CD8-positive, alpha-beta memory T cell (primary cell): ENCODE measurements at regions not wholly inside any gene's neighbourhood (a gene's known extent, or its start where the extent isn't known, plus 50 kb on each side); places are given as distances from the start of the nearest gene placed in this dataset.

Experiments
- CTCF ChIA-PET: fragments of 350-600 bp; sonication (Branson Sonifier 250); formaldehyde crosslinking; loops from one replicate; lab custom pipeline; 2021; ENCODE audit warnings: antibody characterized with exemption; lab: Charles Lee
- POLR2A ChIA-PET: fragments of 350-600 bp; sonication (Branson Sonifier 250); formaldehyde crosslinking; loops from one replicate; lab custom pipeline; 2021; ENCODE audit warnings: antibody characterized with exemption; lab: Charles Lee
- DNase-seq, 5 donors: peaks; one replicate each; pipeline versions ENCODE4 v3.0.0 to v3.0.0-alpha.2; 2020 to 2022; ENCODE audit warnings: mixed read lengths in 1 of 5
- H3K27ac ChIP-seq: one replicate; pipeline ENCODE4 v1.7.0; 2013; ENCODE audit warnings: low read depth, mild to moderate bottlenecking, low read length, moderate library complexity
- H3K27me3 ChIP-seq: 2 replicates; pipeline ENCODE4 v1.7.0; 2013; ENCODE audit warnings: low read length, mild to moderate bottlenecking; ENCODE audit not compliant: insufficient read depth, poor library complexity, severe bottlenecking
- H3K36me3 ChIP-seq: 2 replicates; pipeline ENCODE4 v1.7.0; 2013; ENCODE audit warnings: mild to moderate bottlenecking, low read length, moderate library complexity; ENCODE audit not compliant: insufficient read depth
- H3K4me1 ChIP-seq: 2 replicates; pipeline ENCODE4 v1.7.0; 2013; ENCODE audit warnings: mild to moderate bottlenecking, low read length, moderate library complexity; ENCODE audit not compliant: insufficient read depth
- H3K4me3 ChIP-seq: 2 replicates; pipeline ENCODE4 v1.7.0; 2013; ENCODE audit warnings: mild to moderate bottlenecking, low read length
- H3K9me3 ChIP-seq: 2 replicates; pipeline ENCODE4 v1.7.0; 2013; ENCODE audit warnings: mild to moderate bottlenecking, low read length
- H3K27ac Mint-ChIP-seq, 8 donors: one replicate each; pipeline ENCODE4 v1.8.0; 2020 to 2021; ENCODE audit warnings: mixed read lengths in 8 of 8, mild to moderate bottlenecking in 6 of 8, inconsistent platforms in 3 of 8, moderate library complexity in 3 of 8
- H3K27me3 Mint-ChIP-seq, 2 donors: one replicate each; pipeline ENCODE4 v1.8.0; 2020 to 2021; ENCODE audit warnings: mixed read lengths in 2 of 2, mild to moderate bottlenecking in 1 of 2, moderate library complexity in 1 of 2
- H3K36me3 Mint-ChIP-seq, 3 donors: one replicate each; pipeline ENCODE4 v1.8.0; 2020 to 2021; ENCODE audit warnings: mixed read lengths in 3 of 3, inconsistent platforms in 1 of 3, mild to moderate bottlenecking in 1 of 3
- H3K4me1 Mint-ChIP-seq, 3 donors: one replicate each; pipeline ENCODE4 v1.8.0; 2020 to 2021; ENCODE audit warnings: mixed read lengths in 3 of 3, inconsistent platforms in 1 of 3, mild to moderate bottlenecking in 1 of 3
- H3K4me3 Mint-ChIP-seq, 7 donors: one replicate each; pipeline ENCODE4 v1.8.0; 2020 to 2021; ENCODE audit warnings: mixed read lengths in 7 of 7, mild to moderate bottlenecking in 6 of 7, moderate library complexity in 4 of 7, inconsistent platforms in 2 of 7
- H3K9me3 Mint-ChIP-seq, 5 donors: one replicate each; pipeline ENCODE4 v1.8.0; 2020 to 2022; ENCODE audit warnings: mixed read lengths in 5 of 5, mild to moderate bottlenecking in 3 of 5, moderate library complexity in 2 of 5, inconsistent platforms in 1 of 5

DNA sequence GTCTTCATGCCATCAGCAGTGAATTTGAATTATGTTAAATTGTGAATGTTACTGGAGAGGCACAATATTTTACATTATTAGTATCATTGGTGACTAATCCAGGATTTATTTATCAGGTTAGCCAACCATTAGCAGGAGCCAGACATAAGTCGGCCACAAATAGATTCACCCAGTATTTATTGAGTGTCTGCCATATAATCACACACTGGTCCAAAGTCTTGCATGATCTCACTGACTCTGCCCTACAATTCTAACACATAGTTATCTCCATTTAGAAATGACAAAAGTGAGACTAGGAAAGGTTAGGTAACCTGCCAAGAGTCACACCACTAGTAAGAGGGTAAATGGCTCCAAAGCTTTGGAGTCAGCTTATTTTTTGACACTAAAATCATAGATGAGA lies 179.6 kb downstream of the BLID start:
- Histone ChIP-seq H3K27ac (no peak overlapping the region), H3K27me3 (no peaks in the 10 kb centered on the region), H3K4me1 (no peaks in the 10 kb centered on the region), H3K4me3 (no peak overlapping the region), H3K36me3 (no peaks in the 10 kb centered on the region), H3K9me3 (no peaks in the 10 kb centered on the region)
- no peak for DNase-seq
- Mint-ChIP-seq H3K4me1 (no peaks in the 10 kb centered on the region), H3K27me3 (peaks cover 1 to 6% of the 10 kb centered on the region in 2 donors), H3K27ac (no peak overlapping the region), H3K36me3 (no peaks in the 10 kb centered on the region), H3K4me3 (no peak overlapping the region), H3K9me3 (peaks cover 0 to 5% (median 0%) of the 10 kb centered on the region in 5 donors)
- CTCF ChIA-PET: no interaction called here
- POLR2A ChIA-PET: no interaction called here

DNA sequence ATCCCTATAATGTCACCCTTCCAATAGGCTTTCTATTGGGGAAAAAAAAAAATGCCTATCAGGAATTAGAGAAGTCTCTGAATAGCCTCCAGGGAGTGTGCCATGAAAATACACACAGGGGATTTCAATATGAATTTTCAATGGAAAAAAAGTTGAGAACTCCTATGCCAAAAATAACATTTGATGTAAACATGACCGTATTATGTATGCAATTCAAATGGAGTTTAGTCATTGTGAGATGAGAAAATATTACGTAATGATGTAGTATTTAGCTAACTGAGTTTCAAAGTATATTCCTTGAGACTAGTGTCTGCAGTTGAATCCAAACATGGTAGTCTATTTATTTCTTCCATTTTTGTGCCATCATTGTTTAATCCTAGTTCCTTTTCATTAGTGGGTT lies 182.3 kb downstream of the BLID start:
- ChIA-PET POLR2A (no interaction called here), CTCF (no interaction called here)
- Mint-ChIP-seq H3K27me3 (peaks cover 1 to 6% of the 10 kb centered on the region in 2 donors), H3K4me1 (no peaks in the 10 kb centered on the region), H3K9me3 (no peaks in the 10 kb centered on the region), H3K4me3 (no peak overlapping the region), H3K36me3 (no peaks in the 10 kb centered on the region), H3K27ac (no peak overlapping the region)
- Histone ChIP-seq H3K9me3 (no peaks in the 10 kb centered on the region), H3K36me3 (no peaks in the 10 kb centered on the region), H3K4me1 (no peaks in the 10 kb centered on the region), H3K27me3 (no peaks in the 10 kb centered on the region), H3K4me3 (no peak overlapping the region), H3K27ac (no peak overlapping the region)
- no peak for DNase-seq

DNA sequence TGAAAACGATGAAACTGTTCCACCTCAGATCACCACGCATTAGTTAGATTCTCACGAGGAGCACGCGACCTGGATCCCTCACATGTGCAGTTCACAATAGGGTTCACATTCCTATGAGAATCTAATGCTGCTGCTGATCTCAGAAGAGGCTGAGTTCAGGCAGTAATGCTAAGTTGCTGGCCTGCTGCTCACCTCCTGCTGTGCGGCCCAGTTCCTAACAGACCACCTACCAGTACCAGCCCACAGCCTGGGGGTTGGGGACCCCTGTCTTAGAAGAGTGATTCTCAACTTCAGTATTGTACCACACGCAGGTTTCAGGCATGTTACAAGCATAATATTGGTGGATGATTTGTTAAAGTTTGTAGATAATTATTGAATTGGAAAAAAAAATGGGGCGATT lies 182.7 kb downstream of the BLID start:
- ChIA-PET CTCF (no interaction called here), POLR2A (no interaction called here)
- H3K4me1 ChIP-seq: no peaks in the 10 kb centered on the region
- Mint-ChIP-seq H3K4me1 (no peaks in the 10 kb centered on the region), H3K27me3 (peaks cover 1 to 6% of the 10 kb centered on the region in 2 donors), H3K27ac (no peak overlapping the region), H3K36me3 (no peaks in the 10 kb centered on the region), H3K4me3 (no peak overlapping the region), H3K9me3 (no peaks in the 10 kb centered on the region)
- no peak overlapping the region for H3K27ac ChIP-seq
- no peaks in the 10 kb centered on the region for H3K9me3 ChIP-seq
- H3K4me3 ChIP-seq: no peak overlapping the region
- no peaks in the 10 kb centered on the region for H3K36me3 ChIP-seq
- no peak for DNase-seq
- H3K27me3 ChIP-seq: no peaks in the 10 kb centered on the region

DNA sequence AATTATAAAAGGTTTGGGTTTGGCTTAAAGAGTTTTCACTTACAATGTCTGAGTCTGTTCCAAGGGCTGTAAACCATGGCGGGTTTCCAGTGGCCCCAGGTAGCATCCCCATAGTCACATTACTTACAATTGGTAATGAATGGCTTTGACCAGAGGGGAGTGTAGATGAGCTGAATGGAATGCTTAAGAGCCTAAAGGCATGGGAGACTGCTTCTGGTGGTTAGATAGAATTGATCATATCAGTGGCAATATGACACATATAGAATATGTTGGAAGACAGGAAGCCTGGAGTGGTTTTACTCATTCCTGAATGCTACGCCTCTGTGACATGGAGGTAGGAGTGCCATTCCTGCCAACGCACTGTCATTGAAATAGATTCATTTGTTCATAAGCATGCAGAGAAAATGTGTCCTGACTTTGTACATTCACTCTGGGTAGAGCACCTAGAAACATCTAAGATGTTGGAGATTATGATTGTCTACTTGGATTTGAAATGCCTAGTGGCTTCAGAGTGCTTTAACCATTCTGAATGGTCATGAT lies 183.3 kb downstream of the BLID start:
- Mint-ChIP-seq H3K27me3 (peaks cover 1 to 6% of the 10 kb centered on the region in 2 donors), H3K4me1 (no peaks in the 10 kb centered on the region)
- no peak overlapping the region for H3K27ac ChIP-seq

DNA sequence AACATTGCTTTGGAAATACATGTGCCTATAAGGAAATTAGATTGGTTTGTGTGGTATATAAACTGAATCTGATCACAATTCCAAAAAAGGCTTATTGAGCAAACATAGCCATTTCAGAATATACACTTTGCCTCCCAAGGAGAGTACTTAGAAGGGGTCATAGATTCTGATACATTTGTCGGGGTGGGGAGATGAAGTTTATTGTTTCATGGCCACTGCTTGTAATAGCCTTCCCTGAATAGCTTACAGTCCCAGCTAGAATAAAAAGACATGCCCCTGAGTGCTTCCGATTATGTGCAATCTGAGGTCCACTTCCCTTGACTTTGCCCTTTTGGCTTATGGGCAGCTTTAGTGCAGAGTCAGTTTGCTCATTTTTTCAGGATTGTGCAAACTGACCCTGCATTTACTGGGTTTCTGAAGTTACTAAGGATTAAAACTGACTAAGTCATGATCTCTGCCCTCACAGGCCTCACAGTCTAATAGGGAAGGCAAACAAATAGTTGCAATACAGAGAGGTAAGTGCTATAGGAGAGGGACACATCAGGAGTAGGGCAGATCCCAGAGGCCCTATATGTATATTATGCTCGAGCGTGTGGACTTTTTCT lies 184.2 kb downstream of the BLID start:
- Histone ChIP-seq H3K27me3 (no peaks in the 10 kb centered on the region), H3K9me3 (no peaks in the 10 kb centered on the region), H3K27ac (no peak overlapping the region), H3K36me3 (no peaks in the 10 kb centered on the region), H3K4me3 (no peak overlapping the region), H3K4me1 (no peaks in the 10 kb centered on the region)
- Mint-ChIP-seq H3K36me3 (no peaks in the 10 kb centered on the region), H3K4me3 (no peak overlapping the region), H3K9me3 (no peaks in the 10 kb centered on the region), H3K27me3 (peaks cover 1 to 7% of the 10 kb centered on the region in 2 donors), H3K4me1 (no peaks in the 10 kb centered on the region), H3K27ac (no peak overlapping the region)
- DNase-seq: no peak
- ChIA-PET POLR2A (no interaction called here), CTCF (no interaction called here)

More for the DNA sequence above, 183.3 kb downstream of the BLID start:
- Mint-ChIP-seq H3K36me3 (no peaks in the 10 kb centered on the region), H3K27ac (no peak overlapping the region), H3K4me3 (no peak overlapping the region), H3K9me3 (no peaks in the 10 kb centered on the region)
- POLR2A ChIA-PET: no interaction called here
- DNase-seq: no peak
- no peaks in the 10 kb centered on the region for H3K4me1 ChIP-seq
- CTCF ChIA-PET: no interaction called here
- H3K9me3 ChIP-seq: no peaks in the 10 kb centered on the region
- H3K27me3 ChIP-seq: no peaks in the 10 kb centered on the region
- H3K36me3 ChIP-seq: no peaks in the 10 kb centered on the region
- no peak overlapping the region for H3K4me3 ChIP-seq

DNA sequence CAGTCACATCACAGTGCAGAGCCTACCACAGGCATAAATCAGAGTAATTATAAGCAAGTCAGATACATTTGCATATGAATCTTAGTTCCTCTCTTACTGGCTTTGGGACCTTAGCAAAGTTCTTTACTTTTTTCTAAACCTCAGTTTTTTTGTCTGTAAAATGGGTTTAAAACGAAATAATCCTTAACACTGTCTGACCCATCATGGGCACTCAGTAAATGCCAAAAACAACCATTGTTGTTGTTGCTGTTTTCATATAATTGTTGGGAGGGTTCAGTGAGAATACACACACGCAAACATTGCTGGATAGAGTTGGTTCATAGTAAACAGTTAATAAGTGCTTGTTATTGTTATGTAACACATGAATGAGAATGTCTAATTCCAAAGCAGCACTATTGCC lies 184.9 kb downstream of the BLID start:
- no peak overlapping the region for H3K27ac Mint-ChIP-seq
- Histone ChIP-seq H3K27ac (no peak overlapping the region), H3K4me1 (no peaks in the 10 kb centered on the region), H3K36me3 (no peaks in the 10 kb centered on the region), H3K4me3 (no peak overlapping the region), H3K9me3 (no peaks in the 10 kb centered on the region), H3K27me3 (no peaks in the 10 kb centered on the region)
- peaks cover 1 to 12% of the 10 kb centered on the region in 2 donors for H3K27me3 Mint-ChIP-seq
- H3K4me3 Mint-ChIP-seq: no peak overlapping the region
- no peak for DNase-seq
- POLR2A ChIA-PET: no interaction called here
- CTCF ChIA-PET: no interaction called here
- no peaks in the 10 kb centered on the region for H3K36me3 Mint-ChIP-seq
- no peaks in the 10 kb centered on the region for H3K9me3 Mint-ChIP-seq
- H3K4me1 Mint-ChIP-seq: no peaks in the 10 kb centered on the region

DNA sequence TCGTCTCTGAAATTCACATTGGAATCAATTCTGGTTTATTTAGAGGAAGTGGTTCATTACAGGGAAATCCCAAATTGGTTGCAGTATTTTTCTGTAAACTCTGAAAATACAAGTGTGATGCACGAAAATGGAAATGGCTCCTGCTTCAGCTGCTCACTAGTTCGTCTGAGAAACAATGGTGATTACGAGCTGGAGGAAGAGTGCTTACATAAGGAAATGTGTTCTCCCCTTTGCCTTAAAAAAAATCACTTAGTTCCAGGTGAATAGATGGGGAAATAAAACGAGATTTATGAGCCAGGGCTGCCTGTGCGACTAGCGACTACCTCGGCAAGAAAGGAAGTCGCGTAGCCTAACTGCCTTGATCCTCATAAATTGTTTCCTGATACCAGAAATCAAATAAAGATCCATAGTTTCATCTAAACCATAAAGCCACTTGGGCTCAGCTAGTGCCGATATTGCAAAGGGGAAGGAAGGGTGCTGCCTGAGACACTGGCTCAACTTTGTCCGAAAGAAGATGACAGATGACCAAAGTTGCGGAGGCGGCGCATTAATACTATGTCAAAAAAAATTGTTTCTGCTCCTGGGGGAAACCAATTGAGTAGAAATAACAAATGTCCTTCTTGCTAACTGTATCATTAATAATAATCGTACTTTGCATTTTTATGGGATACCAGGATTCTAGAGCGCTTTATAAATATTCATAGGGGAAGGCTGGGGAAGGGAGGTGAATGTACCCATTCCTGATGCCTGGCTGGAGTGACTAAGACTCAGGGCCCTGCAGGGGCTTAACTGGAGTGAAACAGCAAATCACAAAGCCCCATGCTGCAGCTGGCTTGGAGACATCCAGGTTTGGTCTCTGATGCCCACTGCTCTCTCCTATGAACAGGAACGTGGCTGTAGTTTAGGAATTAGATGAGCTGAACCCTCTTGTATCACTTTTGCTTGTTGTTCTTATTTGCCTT lies 185.7 kb downstream of the BLID start:
- no peak overlapping the region for H3K4me3 ChIP-seq

DNA sequence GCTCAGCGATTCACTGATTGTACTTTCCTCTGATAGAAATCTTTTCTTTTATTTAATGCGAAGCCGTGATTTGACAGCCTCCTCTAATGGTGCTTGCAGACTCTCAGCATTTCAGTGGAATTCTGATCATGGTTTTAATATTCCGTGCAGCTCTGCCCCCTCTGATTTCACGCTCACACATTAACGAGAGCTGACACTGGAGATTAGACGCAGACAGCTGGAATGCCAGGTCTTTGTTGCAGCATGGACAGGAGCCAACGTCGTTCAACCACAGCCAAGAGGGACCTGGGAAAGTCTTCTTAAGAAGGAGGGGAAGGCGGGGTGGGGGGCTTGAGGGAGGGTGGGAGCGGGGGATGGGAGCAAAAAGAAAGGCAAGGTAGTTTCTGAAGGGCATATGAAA lies 186.4 kb downstream of the BLID start:
- Histone ChIP-seq H3K4me1 (no peaks in the 10 kb centered on the region), H3K27ac (no peak overlapping the region), H3K36me3 (no peaks in the 10 kb centered on the region), H3K27me3 (no peaks in the 10 kb centered on the region), H3K9me3 (no peaks in the 10 kb centered on the region), H3K4me3 (no peak overlapping the region)
- Mint-ChIP-seq H3K4me1 (no peaks in the 10 kb centered on the region), H3K27me3 (peaks cover 3 to 15% of the 10 kb centered on the region in 2 donors), H3K9me3 (peaks cover 0 to 3% (median 0%) of the 10 kb centered on the region in 5 donors), H3K36me3 (no peaks in the 10 kb centered on the region), H3K27ac (no peak overlapping the region), H3K4me3 (no peak overlapping the region)
- POLR2A ChIA-PET: no interaction called here
- no peak for DNase-seq
- CTCF ChIA-PET: no interaction called here

More for the DNA sequence above, 185.7 kb downstream of the BLID start:
- Mint-ChIP-seq H3K4me3 (no peak overlapping the region), H3K36me3 (no peaks in the 10 kb centered on the region), H3K27me3 (peaks cover 3 to 15% of the 10 kb centered on the region in 2 donors), H3K4me1 (no peaks in the 10 kb centered on the region), H3K27ac (no peak overlapping the region), H3K9me3 (no peaks in the 10 kb centered on the region)
- H3K9me3 ChIP-seq: no peaks in the 10 kb centered on the region
- no peaks in the 10 kb centered on the region for H3K27me3 ChIP-seq
- ChIA-PET POLR2A (no interaction called here), CTCF (no interaction called here)
- H3K36me3 ChIP-seq: no peaks in the 10 kb centered on the region
- H3K4me1 ChIP-seq: no peaks in the 10 kb centered on the region
- H3K27ac ChIP-seq: no peak overlapping the region
- DNase-seq: no peak
